ENCODE measurements at regions not wholly inside any gene's neighbourhood (a gene's known extent, or its start where the extent isn't known, plus 50 kb on each side); places are given as distances from the start of the nearest gene placed in this dataset.

- no peak for FAIRE-seq
Measured at GRCh38 chr4:11182031-11182430, 246.7 kb downstream of the HS3ST1 start.

GRCh38 chr4:11179796-11180195 lies 248.9 kb downstream of the HS3ST1 start:
- no peak for FAIRE-seq

GRCh38 chr4:11178433-11178832 lies 250.3 kb downstream of the HS3ST1 start:
- no peak for FAIRE-seq

- no peak for FAIRE-seq
Measured at GRCh38 chr4:11175374-11175773, 253.3 kb downstream of the HS3ST1 start.

GRCh38 chr4:11166606-11167005 lies 262.1 kb downstream of the HS3ST1 start:
- no peak for FAIRE-seq

GRCh38 chr4:11166034-11166433 lies 262.7 kb downstream of the HS3ST1 start:
- no peak for FAIRE-seq

GRCh38 chr4:11165052-11165451 lies 263.6 kb downstream of the HS3ST1 start:
- no peak for FAIRE-seq

GRCh38 chr4:11160288-11160687 lies 268.4 kb downstream of the HS3ST1 start:
- FAIRE-seq, result no peak

- FAIRE-seq, result no peak
Measured at GRCh38 chr4:11158971-11159370, 269.7 kb downstream of the HS3ST1 start.

GRCh38 chr4:11155208-11155867 lies 273.4 kb downstream of the HS3ST1 start:
- no peak for FAIRE-seq

- no peak for FAIRE-seq
Measured at GRCh38 chr4:11153171-11153750, 275.4 kb downstream of the HS3ST1 start.

- no peak for FAIRE-seq
Measured at GRCh38 chr4:11152684-11153083, 276.0 kb downstream of the HS3ST1 start.

GRCh38 chr4:11151500-11151899 lies 277.2 kb downstream of the HS3ST1 start:
- FAIRE-seq, result no peak

- FAIRE-seq, result no peak
Measured at GRCh38 chr4:11149612-11150259, 279.0 kb downstream of the HS3ST1 start.

- FAIRE-seq, result no peak
Measured at GRCh38 chr4:11139871-11140270, 288.8 kb downstream of the HS3ST1 start.

GRCh38 chr4:11138964-11139363 lies 289.7 kb downstream of the HS3ST1 start:
- no peak for FAIRE-seq

GRCh38 chr4:11134705-11135104 lies 294.0 kb downstream of the HS3ST1 start:
- FAIRE-seq, result no peak

GRCh38 chr4:11133868-11134267 lies 294.8 kb downstream of the HS3ST1 start:
- no peak for FAIRE-seq

GRCh38 chr4:11132478-11132877 lies 296.2 kb downstream of the HS3ST1 start:
- FAIRE-seq, result no peak

- FAIRE-seq, result no peak
Measured at GRCh38 chr4:11131491-11131890, 297.2 kb downstream of the HS3ST1 start.

- FAIRE-seq, result no peak
Measured at GRCh38 chr4:11130195-11130970, 298.3 kb downstream of the HS3ST1 start.

GRCh38 chr4:11120435-11120834 lies 308.3 kb downstream of the HS3ST1 start:
- FAIRE-seq, result no peak

GRCh38 chr4:11119474-11119873 lies 309.2 kb downstream of the HS3ST1 start:
- no peak for FAIRE-seq

- FAIRE-seq, result no peak
Measured at GRCh38 chr4:11118513-11118912, 310.2 kb downstream of the HS3ST1 start.
